ENCODE measurements at regions not wholly inside any gene's neighbourhood (a gene's known extent, or its start where the extent isn't known, plus 50 kb on each side); places are given as distances from the start of the nearest gene placed in this dataset.

DNA sequence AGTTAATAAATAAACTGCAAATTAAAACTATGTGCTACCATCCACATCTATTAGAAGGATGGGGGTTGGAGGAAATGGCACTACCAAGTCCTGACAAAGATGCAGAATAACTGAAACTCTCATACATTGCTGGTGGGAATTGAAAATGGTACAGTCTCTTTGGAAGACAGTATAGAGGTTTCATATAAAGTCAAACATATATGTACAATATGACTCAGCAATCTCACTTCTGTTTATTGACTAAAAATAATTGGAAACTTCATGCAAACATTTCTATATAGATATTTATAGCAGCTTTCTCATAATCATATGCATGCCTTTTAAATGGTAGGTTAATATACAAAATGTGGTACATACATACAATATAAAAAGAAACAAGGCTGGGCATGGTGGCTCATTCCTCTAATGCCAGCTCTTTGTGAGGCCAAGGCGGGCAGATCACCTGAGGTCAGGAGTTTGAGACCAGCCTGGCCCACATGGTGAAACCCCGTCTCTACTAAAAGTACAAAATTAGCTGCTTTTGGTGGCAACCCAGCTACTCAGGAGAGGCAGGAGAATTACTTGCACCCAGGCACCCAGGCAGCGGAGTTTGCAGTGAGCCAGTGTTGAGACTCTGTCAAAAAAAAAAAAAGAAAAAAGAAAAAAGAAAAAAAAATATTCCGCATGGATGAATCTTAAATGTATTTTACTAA, 225.0 kb upstream of the CXXC4 start:
- TF ChIP-seq YY1 (IDR thresholded peaks at IDR 0.05; ENCODE audit: low read depth) (no peak), TEAD4 (IDR thresholded peaks at IDR 0.05) (no peak), TAF1 (IDR thresholded peaks at IDR 0.05; ENCODE audit: low read depth) (no peak)
- TF ChIP-seq, protein P1, sequence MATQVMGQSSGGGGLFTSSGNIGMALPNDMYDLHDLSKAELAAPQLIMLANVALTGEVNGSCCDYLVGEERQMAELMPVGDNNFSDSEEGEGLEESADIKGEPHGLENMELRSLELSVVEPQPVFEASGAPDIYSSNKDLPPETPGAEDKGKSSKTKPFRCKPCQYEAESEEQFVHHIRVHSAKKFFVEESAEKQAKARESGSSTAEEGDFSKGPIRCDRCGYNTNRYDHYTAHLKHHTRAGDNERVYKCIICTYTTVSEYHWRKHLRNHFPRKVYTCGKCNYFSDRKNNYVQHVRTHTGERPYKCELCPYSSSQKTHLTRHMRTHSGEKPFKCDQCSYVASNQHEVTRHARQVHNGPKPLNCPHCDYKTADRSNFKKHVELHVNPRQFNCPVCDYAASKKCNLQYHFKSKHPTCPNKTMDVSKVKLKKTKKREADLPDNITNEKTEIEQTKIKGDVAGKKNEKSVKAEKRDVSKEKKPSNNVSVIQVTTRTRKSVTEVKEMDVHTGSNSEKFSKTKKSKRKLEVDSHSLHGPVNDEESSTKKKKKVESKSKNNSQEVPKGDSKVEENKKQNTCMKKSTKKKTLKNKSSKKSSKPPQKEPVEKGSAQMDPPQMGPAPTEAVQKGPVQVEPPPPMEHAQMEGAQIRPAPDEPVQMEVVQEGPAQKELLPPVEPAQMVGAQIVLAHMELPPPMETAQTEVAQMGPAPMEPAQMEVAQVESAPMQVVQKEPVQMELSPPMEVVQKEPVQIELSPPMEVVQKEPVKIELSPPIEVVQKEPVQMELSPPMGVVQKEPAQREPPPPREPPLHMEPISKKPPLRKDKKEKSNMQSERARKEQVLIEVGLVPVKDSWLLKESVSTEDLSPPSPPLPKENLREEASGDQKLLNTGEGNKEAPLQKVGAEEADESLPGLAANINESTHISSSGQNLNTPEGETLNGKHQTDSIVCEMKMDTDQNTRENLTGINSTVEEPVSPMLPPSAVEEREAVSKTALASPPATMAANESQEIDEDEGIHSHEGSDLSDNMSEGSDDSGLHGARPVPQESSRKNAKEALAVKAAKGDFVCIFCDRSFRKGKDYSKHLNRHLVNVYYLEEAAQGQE (IDR thresholded peaks at IDR 0.05; ENCODE audit: low read depth), result no peak

Measured in Ishikawa (cell line).